GM12874 (cell line): ENCODE measurements at regions not wholly inside any gene's neighbourhood (a gene's known extent, or its start where the extent isn't known, plus 50 kb on each side); places are given as distances from the start of the nearest gene placed in this dataset.

ENCODE experiments used
- TF ChIP-seq, protein P1 (sequence below): IDR thresholded peaks from 2 replicates; pipeline ENCODE4 v1.5.1; 2011; ENCODE audit warnings: low read depth, mild to moderate bottlenecking, control low read depth, low read length, moderate library complexity; ENCODE audit not compliant: insufficient read depth

- TF ChIP-seq, protein P1, sequence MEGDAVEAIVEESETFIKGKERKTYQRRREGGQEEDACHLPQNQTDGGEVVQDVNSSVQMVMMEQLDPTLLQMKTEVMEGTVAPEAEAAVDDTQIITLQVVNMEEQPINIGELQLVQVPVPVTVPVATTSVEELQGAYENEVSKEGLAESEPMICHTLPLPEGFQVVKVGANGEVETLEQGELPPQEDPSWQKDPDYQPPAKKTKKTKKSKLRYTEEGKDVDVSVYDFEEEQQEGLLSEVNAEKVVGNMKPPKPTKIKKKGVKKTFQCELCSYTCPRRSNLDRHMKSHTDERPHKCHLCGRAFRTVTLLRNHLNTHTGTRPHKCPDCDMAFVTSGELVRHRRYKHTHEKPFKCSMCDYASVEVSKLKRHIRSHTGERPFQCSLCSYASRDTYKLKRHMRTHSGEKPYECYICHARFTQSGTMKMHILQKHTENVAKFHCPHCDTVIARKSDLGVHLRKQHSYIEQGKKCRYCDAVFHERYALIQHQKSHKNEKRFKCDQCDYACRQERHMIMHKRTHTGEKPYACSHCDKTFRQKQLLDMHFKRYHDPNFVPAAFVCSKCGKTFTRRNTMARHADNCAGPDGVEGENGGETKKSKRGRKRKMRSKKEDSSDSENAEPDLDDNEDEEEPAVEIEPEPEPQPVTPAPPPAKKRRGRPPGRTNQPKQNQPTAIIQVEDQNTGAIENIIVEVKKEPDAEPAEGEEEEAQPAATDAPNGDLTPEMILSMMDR = no peak
Observed at GRCh38 chr1:234727018-234727940, 117.3 kb upstream of the IRF2BP2 start.

DNA sequence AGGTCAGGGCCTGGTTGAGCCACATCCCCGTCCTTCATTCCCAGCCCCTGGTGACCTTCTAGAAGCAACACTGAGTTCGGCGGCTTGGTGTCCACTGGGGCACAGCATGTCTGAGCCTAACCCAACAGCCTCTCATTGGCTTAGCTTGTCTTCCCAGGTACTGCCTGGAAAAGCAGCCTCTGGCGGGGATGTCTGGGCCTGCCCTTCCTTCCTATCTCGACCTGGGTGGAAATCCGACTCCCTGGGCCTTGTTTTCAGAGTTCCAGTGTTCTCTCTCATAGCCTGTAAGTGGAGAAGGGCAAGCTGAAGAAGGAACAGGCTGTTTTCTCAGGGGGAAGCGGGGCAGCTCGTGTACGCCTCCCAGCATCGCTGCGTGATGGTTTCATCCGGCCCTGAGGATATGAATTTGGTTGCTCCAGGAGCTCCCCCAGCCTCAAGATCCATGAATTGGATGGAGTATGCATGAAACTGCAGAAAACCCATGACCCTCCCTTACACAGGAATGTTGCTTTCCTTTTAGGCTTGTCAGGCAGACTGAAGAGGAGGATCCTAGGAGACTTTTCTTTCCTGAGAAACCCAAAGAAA, 116.5 kb upstream of the IRF2BP2 start:
- TF ChIP-seq, protein P1 = no peak

DNA sequence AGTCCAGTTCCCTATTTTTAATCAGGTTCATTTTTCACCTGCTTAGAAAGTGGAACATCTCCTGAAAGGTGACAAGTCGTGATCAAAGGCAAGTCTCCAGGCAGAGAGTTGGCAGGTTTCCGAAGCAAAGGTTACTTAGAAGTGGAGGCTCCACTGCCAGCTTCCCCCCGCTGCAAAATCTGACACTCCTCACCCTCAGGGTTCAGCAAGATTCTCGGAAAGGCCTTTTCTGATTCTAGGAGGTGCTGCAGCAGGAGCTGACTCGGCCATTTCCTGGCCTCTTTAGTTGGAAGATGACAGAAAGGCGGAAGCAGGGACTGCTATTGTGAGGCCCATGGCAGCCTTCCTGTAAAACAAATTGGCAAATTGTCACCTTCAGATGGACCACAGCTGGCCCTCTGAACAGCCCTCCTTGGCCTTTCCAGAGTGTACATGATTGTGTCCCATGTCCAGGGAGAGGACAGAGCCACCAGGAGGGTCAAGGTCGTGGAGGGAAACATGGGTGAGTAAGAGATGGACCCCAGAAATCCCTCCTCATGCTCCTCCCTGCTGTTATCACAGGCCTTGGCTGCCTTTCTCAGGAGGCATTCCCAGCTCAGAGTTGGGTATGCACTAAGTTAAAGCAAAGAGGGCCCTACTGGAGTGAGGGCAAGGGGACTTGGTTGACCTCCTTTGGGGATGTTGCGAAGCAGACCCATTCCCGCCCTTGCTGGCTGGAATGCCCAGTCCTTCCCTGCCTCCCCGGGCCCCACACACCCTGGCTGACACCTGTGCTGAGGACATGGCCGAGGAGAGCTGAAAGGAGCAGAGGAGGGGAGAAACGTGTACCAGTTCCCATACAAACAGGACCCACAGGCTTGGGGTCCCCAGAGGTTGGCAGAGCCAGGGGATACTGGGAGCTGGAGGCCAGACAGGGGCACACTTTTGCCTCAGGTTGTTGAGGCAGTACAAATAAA, 115.5 kb upstream of the IRF2BP2 start:
- TF ChIP-seq, protein P1 = no peak

DNA sequence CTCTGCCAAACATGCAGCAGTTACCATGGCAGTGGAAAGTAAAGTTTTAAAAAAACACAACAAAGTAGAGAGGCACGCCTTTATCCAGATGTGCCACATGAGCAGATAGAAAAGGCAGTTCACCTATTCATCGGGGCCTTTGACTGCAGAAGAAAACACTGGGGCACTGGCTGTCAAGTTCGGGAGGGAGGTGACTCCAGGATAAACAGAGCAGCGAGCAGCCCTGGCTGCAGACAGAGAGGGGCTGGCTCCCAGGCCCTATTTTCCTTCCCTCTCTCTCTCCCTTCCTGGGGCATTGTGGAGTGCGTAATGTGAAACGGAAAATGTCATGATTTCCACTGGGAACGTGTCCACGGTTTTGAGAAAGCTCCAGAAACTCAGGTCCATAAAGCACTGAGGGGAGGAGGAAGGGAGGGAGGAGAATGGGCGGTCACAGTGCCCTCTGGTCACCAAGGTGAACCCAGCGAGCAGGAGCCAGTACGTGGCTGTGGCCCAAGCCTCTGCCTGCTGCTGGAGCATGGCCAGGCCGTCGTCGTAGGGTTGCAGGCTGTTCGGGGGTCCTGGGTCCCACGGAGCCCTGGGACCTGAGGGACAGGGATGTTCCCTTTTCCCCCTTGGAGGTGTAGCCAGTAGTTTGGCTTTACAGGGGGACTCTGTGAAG, 114.7 kb upstream of the IRF2BP2 start:
- TF ChIP-seq, protein P1 = no peak

GRCh38 chr1:234722904-234723720, 113.1 kb upstream of the IRF2BP2 start:
- TF ChIP-seq, protein P1 = no peak

GRCh38 chr1:234722270-234722704, 112.3 kb upstream of the IRF2BP2 start:
- TF ChIP-seq, protein P1 = no peak
